NCI-H345 treated with DMSO at 0.1 percent for 48 hours (cell line): ENCODE measurements at regions not wholly inside any gene's neighbourhood (a gene's known extent, or its start where the extent isn't known, plus 50 kb on each side); places are given as distances from the start of the nearest gene placed in this dataset.
"Not testable (repeated sequence)": the region's sequence is repeated elsewhere in the genome, so short reads cannot be mapped to it uniquely, and the experiment has no call there.

Experiments used
- DNase-seq: peaks from one replicate; lab custom pipeline; 2025; ENCODE audit not compliant: unreplicated experiment; lab: John Stamatoyannopoulos, UW

- DNase-seq: no peak
Measured at GRCh38 chr5:87570366-87570765, 157.6 kb upstream of the CCNH start.

- DNase-seq: no peak
Measured at GRCh38 chr5:87562068-87562467, 149.3 kb upstream of the CCNH start.

- DNase-seq: no peak
Measured at GRCh38 chr5:87560528-87560927, 147.8 kb upstream of the CCNH start.

GRCh38 chr5:87551911-87552310 is 139.2 kb upstream of the CCNH start:
- no peak for DNase-seq

- no peak for DNase-seq
Measured at GRCh38 chr5:87541676-87542075, 128.9 kb upstream of the CCNH start.

GRCh38 chr5:87541033-87541432 is 128.3 kb upstream of the CCNH start:
- DNase-seq: peak; percentile 1

GRCh38 chr5:87539839-87540238 is 127.1 kb upstream of the CCNH start:
- no peak for DNase-seq

- DNase-seq: no peak
Measured at GRCh38 chr5:87536365-87536764, 123.6 kb upstream of the CCNH start.

GRCh38 chr5:87535706-87536105 is 123.0 kb upstream of the CCNH start:
- DNase-seq: no peak

GRCh38 chr5:87529486-87530076 is 116.9 kb upstream of the CCNH start:
- no peak for DNase-seq

- DNase-seq: no peak
Measured at GRCh38 chr5:87526131-87526530, 113.4 kb upstream of the CCNH start.

GRCh38 chr5:87524217-87524616 is 111.5 kb upstream of the CCNH start:
- no peak for DNase-seq

- not testable (repeated sequence) for DNase-seq
Measured at GRCh38 chr5:87511778-87512177, 99.0 kb upstream of the CCNH start.

GRCh38 chr5:87503004-87503403 is 90.3 kb upstream of the CCNH start:
- DNase-seq: no peak

- DNase-seq: no peak
Measured at GRCh38 chr5:87499478-87500410, 87.0 kb upstream of the CCNH start.
